K562 (cell line): ENCODE measurements at regions not wholly inside any gene's neighbourhood (a gene's known extent, or its start where the extent isn't known, plus 50 kb on each side); places are given as distances from the start of the nearest gene placed in this dataset.

Experiments used
- ATAC-seq: fragments of 200-7000 bp; cut with Tn5 transposase; 3 replicates; pipeline ENCODE4 v1.9.1; 2020; ENCODE audit warnings: moderate library complexity
- BruUV-seq: library from RNA; stranded (reverse); fragments of 400-500 nt; replicated peaks from 2 replicates; lab custom pipeline; 2021; lab: Mats Ljungman, UMichigan
- CTCF ChIA-PET: fragments of 300-600 bp; formaldehyde crosslinking; extraction: SDS; loops from one replicate; lab custom pipeline; 2021; ENCODE audit warnings: low intra/inter-chr PET ratio; lab: Yijun Ruan, JAX
- POLR2A ChIA-PET: fragments of 300-600, 350-650 bp; sonication (Branson Sonifier 250); formaldehyde crosslinking; extraction: SDS; loops from one replicate; lab custom pipeline; 2021; ENCODE audit warnings: antibody characterized with exemption, inconsistent platforms; lab: Yijun Ruan, JAX
- DNase-seq, 4 experiments: peaks; one replicate each; pipeline versions ENCODE4 v3.0.0 to v3.0.0-alpha.2; 2011 to 2018; ENCODE audit warnings: low spot score in 3 of 4, mixed read lengths in 3 of 4; ENCODE audit errors: extremely low read depth in 1 of 4
- FAIRE-seq: peaks from 2 replicates; lab custom pipeline; 2011; peaks lifted over from hg19 to GRCh38; lab: Jason Lieb, UNC
- H2AFZ ChIP-seq: 2 replicates; pipeline ENCODE4 v1.6.0; 2011; ENCODE audit warnings: low read depth, low read length, control low read depth, inconsistent platforms
- H3K27ac ChIP-seq: fragments of 200-600 bp; 3 replicates; pipeline ENCODE4 v1.8.0; 2011; ENCODE audit warnings: low read depth, mild to moderate bottlenecking, control low read depth, inconsistent platforms, low read length, moderate library complexity, mixed read lengths; ENCODE audit errors: extremely low read depth
- H3K27me3 ChIP-seq, 2 experiments: fragments of 300-600 bp in 1 of 2; 2 replicates in 1 of 2; 3 replicates in 1 of 2; pipeline versions ENCODE4 v1.6.0 to v1.8.0; 2011; ENCODE audit warnings: inconsistent platforms in 2 of 2, low read length in 2 of 2, mild to moderate bottlenecking in 1 of 2, mixed read lengths in 1 of 2, moderate library complexity in 1 of 2; ENCODE audit not compliant: control insufficient read depth in 2 of 2, insufficient read depth in 2 of 2
- H3K36me3 ChIP-seq: fragments of 300-600 bp; 3 replicates; pipeline ENCODE4 v1.8.0; 2011; ENCODE audit warnings: mild to moderate bottlenecking, low read length, inconsistent platforms; ENCODE audit not compliant: control insufficient read depth, insufficient read depth
- H3K4me1 ChIP-seq, 2 experiments: fragments of 200-600 bp in 1 of 2; replicated peaks in 1 of 2; 2 replicates in 1 of 2; 3 replicates in 1 of 2; pipeline versions ENCODE4 v1.5.1 to v1.8.0; 2011; ENCODE audit warnings: inconsistent platforms in 2 of 2, low read length in 2 of 2, mild to moderate bottlenecking in 1 of 2, mixed read lengths in 1 of 2, moderate library complexity in 1 of 2; ENCODE audit not compliant: control insufficient read depth in 2 of 2, insufficient read depth in 2 of 2
- H3K4me2 ChIP-seq: 2 replicates; pipeline ENCODE4 v1.6.1; 2011; ENCODE audit warnings: low read length, control low read depth, inconsistent platforms, mixed read lengths; ENCODE audit not compliant: insufficient read depth
- H3K4me3 ChIP-seq: fragments of 200-600 bp; sonication (generic), shearing (Covaris generic); 2 replicates; pipeline ENCODE4 v1.5.1; 2016; ENCODE audit warnings: control low read depth, inconsistent platforms
- H3K79me2 ChIP-seq: fragments of 200-600 bp; 3 replicates; pipeline ENCODE4 v1.8.0; 2011; ENCODE audit warnings: low read length, inconsistent platforms; ENCODE audit not compliant: control insufficient read depth, insufficient read depth
- H3K9ac ChIP-seq, 2 experiments: 2 replicates each; pipeline versions ENCODE4 v1.6.0 to v1.6.1; 2011; ENCODE audit warnings: low read depth in 2 of 2, low read length in 2 of 2, control low read depth in 1 of 2, inconsistent platforms in 1 of 2, mild to moderate bottlenecking in 1 of 2, mixed read lengths in 1 of 2; ENCODE audit not compliant: insufficient read depth in 1 of 2
- H3K9me1 ChIP-seq: one replicate; pipeline ENCODE4 v1.6.0; 2011; ENCODE audit warnings: inconsistent platforms, mild to moderate bottlenecking, low read length, moderate library complexity; ENCODE audit not compliant: control insufficient read depth, insufficient read depth
- H3K9me3 ChIP-seq: replicated peaks from 2 replicates; pipeline ENCODE4 v1.5.1; 2011; ENCODE audit warnings: low read depth, low read length, inconsistent platforms; ENCODE audit not compliant: control insufficient read depth, insufficient read depth
- H4K20me1 ChIP-seq: replicated peaks from 2 replicates; pipeline ENCODE4 v1.6.1; 2011; ENCODE audit warnings: low read length, inconsistent platforms, mixed read lengths; ENCODE audit not compliant: control insufficient read depth, insufficient read depth
- ARID2 ChIP-seq: fragments of 450-650 bp; IDR thresholded peaks from 2 replicates; pipeline ENCODE4 v1.6.1; 2017; ENCODE audit warnings: antibody characterized with exemption, mild to moderate bottlenecking
- CC2D1A ChIP-seq: fragments of 450-650 bp; IDR thresholded peaks from 2 replicates; pipeline ENCODE4 v1.6.1; 2017; ENCODE audit warnings: mild to moderate bottlenecking
- DIDO1 ChIP-seq: fragments of 450-650 bp; IDR thresholded peaks from 2 replicates; pipeline ENCODE4 v1.6.1; 2016; ENCODE audit warnings: low read depth, missing biosample characterization, missing genetic modification characterization
- EP400 ChIP-seq: fragments of 450-650 bp; IDR thresholded peaks from 2 replicates; pipeline ENCODE4 v1.6.1; 2017; ENCODE audit warnings: antibody characterized with exemption, mild to moderate bottlenecking, moderate library complexity
- ETS2 ChIP-seq: IDR thresholded peaks from 2 replicates; pipeline ENCODE4 v1.6.1; 2016; ENCODE audit warnings: borderline replicate concordance, missing genetic modification characterization, mild to moderate bottlenecking, moderate library complexity, missing compliant biosample characterization; ENCODE audit not compliant: poor library complexity, severe bottlenecking
- MTA2 ChIP-seq: fragments of 450-650 bp; IDR thresholded peaks from 2 replicates; pipeline ENCODE4 v1.6.1; 2016; ENCODE audit warnings: low read depth
- SOX6 ChIP-seq: fragments of 450-650 bp; IDR thresholded peaks from 2 replicates; pipeline ENCODE4 v1.6.1; 2014; ENCODE audit warnings: mild to moderate bottlenecking
- SRSF1 ChIP-seq: fragments of 200-400 bp; formaldehyde crosslinking; IDR thresholded peaks from 2 replicates; pipeline ENCODE4 v1.6.1; 2017; ENCODE audit warnings: mild to moderate bottlenecking, low read depth, low read length, moderate library complexity
- WGBS: fragments of 100-300 bp; shearing (Covaris generic); methylation state at CpG from one replicate; pipeline ENCODE4 v1.1.6; 2016; ENCODE audit warnings: low coverage, mixed read lengths; ENCODE audit not compliant: insufficient coverage; ENCODE audit errors: missing lambda C conversion rate; 5-methylcytosine and 5-hydroxymethylcytosine counted together
- in situ Hi-C: fragments of 300-500 bp; cut with MboI; formaldehyde crosslinking; loops from 4 replicates; pipeline ENCODE4 v1.15.0; 2018; ENCODE audit warnings: inconsistent platforms, mixed read lengths
- intact Hi-C: fragments of 100-400 bp; cut with micrococcal nuclease; formaldehyde crosslinking; loops from 2 replicates; pipeline ENCODE4 v1.14.2; 2022
- TF ChIP-seq, protein P1 (sequence below), 3 experiments: fragments of 200-800 bp in 1 of 3; fragments of 250-450 bp in 1 of 3; fragments of 450-650 bp in 1 of 3; sonication (Bioruptor Pico) in 1 of 3; sonication (Bioruptor generic) in 1 of 3; formaldehyde crosslinking in 1 of 3; IDR thresholded peaks; 2 replicates each; pipeline versions ENCODE4 v1.6.1 to v1.8.0; 2016 to 2022; ENCODE audit warnings: mild to moderate bottlenecking in 2 of 3, missing genetic modification characterization in 2 of 3, missing compliant biosample characterization in 1 of 3, moderate library complexity in 1 of 3
- TF ChIP-seq, protein P2 (sequence below): fragments of 450-650 bp; IDR thresholded peaks from 2 replicates; pipeline ENCODE4 v1.6.1; 2017; ENCODE audit warnings: antibody characterized with exemption, mild to moderate bottlenecking

DNA sequence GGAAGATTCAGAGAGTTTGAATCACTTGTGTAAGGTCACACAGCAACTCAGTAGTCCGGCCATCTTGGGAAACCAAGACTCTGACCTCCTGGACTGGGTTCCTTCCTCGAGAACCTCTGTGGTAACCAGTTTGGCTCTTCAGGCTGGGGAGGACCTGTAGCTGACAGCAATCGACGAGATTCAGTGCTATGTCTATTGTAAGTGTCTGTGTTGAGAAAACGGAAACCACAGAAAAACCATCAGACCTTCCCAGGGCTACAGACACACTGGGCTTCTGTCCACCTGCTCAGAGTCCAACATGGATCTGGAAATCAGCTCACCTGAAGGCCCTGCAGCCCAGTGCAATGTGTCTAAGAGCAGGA lies 403.7 kb downstream of the RPS24 start (continued):
- TF ChIP-seq, protein P1, sequence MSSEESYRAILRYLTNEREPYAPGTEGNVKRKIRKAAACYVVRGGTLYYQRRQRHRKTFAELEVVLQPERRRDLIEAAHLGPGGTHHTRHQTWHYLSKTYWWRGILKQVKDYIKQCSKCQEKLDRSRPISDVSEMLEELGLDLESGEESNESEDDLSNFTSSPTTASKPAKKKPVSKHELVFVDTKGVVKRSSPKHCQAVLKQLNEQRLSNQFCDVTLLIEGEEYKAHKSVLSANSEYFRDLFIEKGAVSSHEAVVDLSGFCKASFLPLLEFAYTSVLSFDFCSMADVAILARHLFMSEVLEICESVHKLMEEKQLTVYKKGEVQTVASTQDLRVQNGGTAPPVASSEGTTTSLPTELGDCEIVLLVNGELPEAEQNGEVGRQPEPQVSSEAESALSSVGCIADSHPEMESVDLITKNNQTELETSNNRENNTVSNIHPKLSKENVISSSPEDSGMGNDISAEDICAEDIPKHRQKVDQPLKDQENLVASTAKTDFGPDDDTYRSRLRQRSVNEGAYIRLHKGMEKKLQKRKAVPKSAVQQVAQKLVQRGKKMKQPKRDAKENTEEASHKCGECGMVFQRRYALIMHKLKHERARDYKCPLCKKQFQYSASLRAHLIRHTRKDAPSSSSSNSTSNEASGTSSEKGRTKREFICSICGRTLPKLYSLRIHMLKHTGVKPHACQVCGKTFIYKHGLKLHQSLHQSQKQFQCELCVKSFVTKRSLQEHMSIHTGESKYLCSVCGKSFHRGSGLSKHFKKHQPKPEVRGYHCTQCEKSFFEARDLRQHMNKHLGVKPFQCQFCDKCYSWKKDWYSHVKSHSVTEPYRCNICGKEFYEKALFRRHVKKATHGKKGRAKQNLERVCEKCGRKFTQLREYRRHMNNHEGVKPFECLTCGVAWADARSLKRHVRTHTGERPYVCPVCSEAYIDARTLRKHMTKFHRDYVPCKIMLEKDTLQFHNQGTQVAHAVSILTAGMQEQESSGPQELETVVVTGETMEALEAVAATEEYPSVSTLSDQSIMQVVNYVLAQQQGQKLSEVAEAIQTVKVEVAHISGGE (CRISPR knock-in tag; IDR thresholded peaks at IDR 0.05), result no peak
- TF ChIP-seq CC2D1A (no peak), SOX6 (no peak), EP400 (no peak)

DNA sequence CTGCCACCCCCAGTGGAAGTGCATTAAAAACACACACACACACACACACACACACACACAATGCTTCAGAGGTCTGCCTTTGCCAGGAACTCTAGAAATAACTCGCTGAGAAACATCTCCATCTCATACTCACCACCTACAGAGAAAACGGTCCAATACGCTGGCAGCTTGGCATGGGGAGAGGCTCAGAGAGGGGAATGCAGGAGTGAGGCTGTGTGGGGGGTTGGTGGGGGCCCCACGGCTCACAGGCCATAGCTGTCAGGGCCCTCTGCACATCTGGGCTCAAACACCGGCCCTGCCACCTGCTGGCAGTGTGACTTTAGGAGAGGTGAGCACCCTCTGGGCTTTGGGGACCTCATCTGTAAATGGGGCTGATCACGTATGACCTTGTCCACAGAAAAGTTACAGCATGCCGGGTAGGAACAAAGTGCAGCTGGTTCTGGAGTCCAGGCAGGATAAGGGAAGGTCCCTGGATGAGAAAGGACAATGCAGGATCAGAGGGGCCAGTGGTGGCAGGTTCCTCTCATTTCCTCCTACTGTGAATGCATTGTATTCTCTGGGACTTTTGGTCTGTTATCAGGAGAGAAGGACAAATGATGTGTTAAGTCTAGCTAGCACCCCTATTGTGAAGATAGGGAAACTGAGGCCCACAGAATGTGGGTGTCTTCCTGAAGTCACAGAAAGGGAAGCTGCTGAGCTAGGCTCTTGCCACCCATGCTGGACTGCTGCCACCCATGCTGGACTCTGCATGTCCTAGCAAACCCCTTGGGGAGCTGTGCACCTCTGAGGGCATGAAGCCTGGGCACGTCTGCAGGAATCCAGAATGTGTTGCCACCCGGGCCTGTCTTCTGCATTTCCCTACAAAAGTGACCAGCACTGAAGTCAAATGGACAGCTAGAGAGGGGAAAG lies 404.6 kb downstream of the RPS24 start:
- Histone ChIP-seq H3K36me3 (no peaks in the 10 kb centered on the region), H3K27ac (no peak overlapping the region), H3K4me2 (no peak overlapping the region), H3K27me3 (peaks cover under 1 to 63% of the 10 kb centered on the region in 2 experiments; a peak in 4 of 5 replicates), H3K79me2 (no peaks in the 10 kb centered on the region), H3K9ac (no peak overlapping the region), H3K9me1 (no peaks in the 10 kb centered on the region), H3K4me3 (no peak overlapping the region), H4K20me1 (peaks cover 3% of the 10 kb centered on the region), H2AFZ (no peak overlapping the region), H3K4me1 (no peaks in the 10 kb centered on the region), H3K9me3 (no peaks in the 10 kb centered on the region)
- POLR2A ChIA-PET, result interaction anchor here (0.5 to 0.9 kb wide), 2 partner anchors 13 to 59 kb away, joined by 3 read pairs; no protein-coding TSS in a partner anchor
- FAIRE-seq (no peak), ATAC-seq (peak; percentile 66), DNase-seq (peak in 1 of 4 experiments; percentile 14)
- intact Hi-C loops (no loop called here), in situ Hi-C loops (no loop called here)
- 2% methylated on average over 8 of the region's 9 CpGs for WGBS
- CTCF ChIA-PET, result no interaction called here
- no TSS peak for BruUV-seq
- TF ChIP-seq MTA2 (no peak), ETS2 (tag) (no peak), SRSF1 (no peak), ARID2 (no peak), DIDO1 (no peak)
- TF ChIP-seq, protein P2, sequence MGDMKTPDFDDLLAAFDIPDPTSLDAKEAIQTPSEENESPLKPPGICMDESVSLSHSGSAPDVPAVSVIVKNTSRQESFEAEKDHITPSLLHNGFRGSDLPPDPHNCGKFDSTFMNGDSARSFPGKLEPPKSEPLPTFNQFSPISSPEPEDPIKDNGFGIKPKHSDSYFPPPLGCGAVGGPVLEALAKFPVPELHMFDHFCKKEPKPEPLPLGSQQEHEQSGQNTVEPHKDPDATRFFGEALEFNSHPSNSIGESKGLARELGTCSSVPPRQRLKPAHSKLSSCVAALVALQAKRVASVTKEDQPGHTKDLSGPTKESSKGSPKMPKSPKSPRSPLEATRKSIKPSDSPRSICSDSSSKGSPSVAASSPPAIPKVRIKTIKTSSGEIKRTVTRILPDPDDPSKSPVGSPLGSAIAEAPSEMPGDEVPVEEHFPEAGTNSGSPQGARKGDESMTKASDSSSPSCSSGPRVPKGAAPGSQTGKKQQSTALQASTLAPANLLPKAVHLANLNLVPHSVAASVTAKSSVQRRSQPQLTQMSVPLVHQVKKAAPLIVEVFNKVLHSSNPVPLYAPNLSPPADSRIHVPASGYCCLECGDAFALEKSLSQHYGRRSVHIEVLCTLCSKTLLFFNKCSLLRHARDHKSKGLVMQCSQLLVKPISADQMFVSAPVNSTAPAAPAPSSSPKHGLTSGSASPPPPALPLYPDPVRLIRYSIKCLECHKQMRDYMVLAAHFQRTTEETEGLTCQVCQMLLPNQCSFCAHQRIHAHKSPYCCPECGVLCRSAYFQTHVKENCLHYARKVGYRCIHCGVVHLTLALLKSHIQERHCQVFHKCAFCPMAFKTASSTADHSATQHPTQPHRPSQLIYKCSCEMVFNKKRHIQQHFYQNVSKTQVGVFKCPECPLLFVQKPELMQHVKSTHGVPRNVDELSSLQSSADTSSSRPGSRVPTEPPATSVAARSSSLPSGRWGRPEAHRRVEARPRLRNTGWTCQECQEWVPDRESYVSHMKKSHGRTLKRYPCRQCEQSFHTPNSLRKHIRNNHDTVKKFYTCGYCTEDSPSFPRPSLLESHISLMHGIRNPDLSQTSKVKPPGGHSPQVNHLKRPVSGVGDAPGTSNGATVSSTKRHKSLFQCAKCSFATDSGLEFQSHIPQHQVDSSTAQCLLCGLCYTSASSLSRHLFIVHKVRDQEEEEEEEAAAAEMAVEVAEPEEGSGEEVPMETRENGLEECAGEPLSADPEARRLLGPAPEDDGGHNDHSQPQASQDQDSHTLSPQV, result no peak
